Neural cell (in vitro differentiated cells): ENCODE measurements at regions not wholly inside any gene's neighbourhood (a gene's known extent, or its start where the extent isn't known, plus 50 kb on each side); places are given as distances from the start of the nearest gene placed in this dataset.

Source experiments
- H2AFZ ChIP-seq: fragments of 200-600, 300-800 bp; sonication (generic), shearing (Covaris generic); 2 replicates; pipeline ENCODE4 v1.6.0; 2014; ENCODE audit warnings: low read depth, mild to moderate bottlenecking, antibody characterized with exemption, low read length, moderate library complexity
- H3F3A ChIP-seq: fragments of 200-600 bp; shearing (Covaris generic); 2 replicates; pipeline ENCODE4 v1.6.1; 2016; ENCODE audit warnings: mild to moderate bottlenecking, moderate library complexity, mixed read lengths, antibody characterized with exemption, low read length; ENCODE audit not compliant: insufficient read depth, poor library complexity, severe bottlenecking
- H3K27ac ChIP-seq: fragments of 200-600, 300-800 bp; sonication (generic), shearing (Covaris generic); 2 replicates; pipeline ENCODE4 v1.5.1; 2014; ENCODE audit warnings: mild to moderate bottlenecking, low read length, moderate library complexity
- H3K27me3 ChIP-seq: fragments of 300-800, 200-600 bp; sonication (generic), shearing (Covaris generic); 2 replicates; pipeline ENCODE4 v1.6.0; 2014; ENCODE audit warnings: mild to moderate bottlenecking, low read depth, low read length, moderate library complexity; ENCODE audit not compliant: insufficient read depth
- H3K36me3 ChIP-seq: fragments of 300-800, 200-600 bp; sonication (generic), shearing (Covaris generic); 2 replicates; pipeline ENCODE4 v1.5.1; 2014; ENCODE audit warnings: mild to moderate bottlenecking, antibody characterized with exemption, low read length, moderate library complexity; ENCODE audit not compliant: insufficient read depth
- H3K4me2 ChIP-seq: fragments of 300-800, 200-600 bp; sonication (generic), shearing (Covaris generic); 2 replicates; pipeline ENCODE4 v1.6.0; 2014; ENCODE audit warnings: mild to moderate bottlenecking, low read length
- H3K4me3 ChIP-seq: fragments of 300-800, 200-600 bp; sonication (generic), shearing (Covaris generic); 2 replicates; pipeline ENCODE4 v1.5.1; 2014; ENCODE audit warnings: mild to moderate bottlenecking, low read length, moderate library complexity
- H3K79me2 ChIP-seq: fragments of 200-600 bp; shearing (Covaris generic); replicated peaks from 2 replicates; pipeline ENCODE4 v1.6.0; 2014; ENCODE audit warnings: mild to moderate bottlenecking, low read length, moderate library complexity; ENCODE audit not compliant: insufficient read depth
- H3K9ac ChIP-seq: fragments of 300-800, 200-600 bp; sonication (generic), shearing (Covaris generic); 2 replicates; pipeline ENCODE4 v1.6.1; 2016; ENCODE audit warnings: mild to moderate bottlenecking, low read length, mixed read lengths
- H3K9me2 ChIP-seq: fragments of 200-600 bp; shearing (Covaris generic); 2 replicates; pipeline ENCODE4 v1.6.1; 2016; ENCODE audit warnings: mild to moderate bottlenecking, low read length, mixed read lengths; ENCODE audit not compliant: insufficient read depth
- H3K9me3 ChIP-seq: fragments of 200-600, 300-800 bp; sonication (generic), shearing (Covaris generic); 2 replicates; pipeline ENCODE4 v1.6.1; 2016; ENCODE audit warnings: mild to moderate bottlenecking, mixed run types, low read length, moderate library complexity, mixed read lengths
- H4K20me1 ChIP-seq: fragments of 200-600 bp; shearing (Covaris generic); 2 replicates; pipeline ENCODE4 v1.6.1; 2016; ENCODE audit warnings: mild to moderate bottlenecking, mixed run types; ENCODE audit not compliant: insufficient read depth
- CTCF ChIP-seq: fragments of 450-650 bp; IDR thresholded peaks from 2 replicates; pipeline ENCODE4 v1.5.1; 2014; ENCODE audit warnings: antibody characterized with exemption, mild to moderate bottlenecking, moderate library complexity; ENCODE audit not compliant: poor library complexity, severe bottlenecking
- EP300 ChIP-seq: fragments of 450-650 bp; conservative IDR thresholded peaks from 2 replicates; pipeline ENCODE4 v1.6.1; 2014; ENCODE audit warnings: antibody characterized with exemption, mild to moderate bottlenecking, moderate library complexity; ENCODE audit not compliant: poor library complexity, severe bottlenecking
- EZH2 ChIP-seq: fragments of 200-600, 300-800 bp; shearing (Covaris generic), sonication (generic); IDR thresholded peaks from 2 replicates; pipeline ENCODE4 v1.6.1; 2014; ENCODE audit warnings: antibody characterized with exemption, low read length, borderline replicate concordance, mild to moderate bottlenecking; ENCODE audit not compliant: insufficient read depth, poor library complexity, severe bottlenecking
- MXI1 ChIP-seq: fragments of 450-650 bp; conservative IDR thresholded peaks from 2 replicates; pipeline ENCODE4 v1.6.1; 2014; ENCODE audit warnings: antibody characterized with exemption, mild to moderate bottlenecking; ENCODE audit not compliant: poor library complexity, severe bottlenecking
- POLR2AphosphoS5 ChIP-seq: IDR thresholded peaks from 2 replicates; pipeline ENCODE4 v1.6.1; 2012
- RAD21 ChIP-seq: fragments of 450-650 bp; conservative IDR thresholded peaks from 2 replicates; pipeline ENCODE4 v1.6.1; 2014; ENCODE audit warnings: antibody characterized with exemption, mild to moderate bottlenecking, moderate library complexity
- REST ChIP-seq: IDR thresholded peaks from 2 replicates; pipeline ENCODE4 v1.6.1; 2012; ENCODE audit warnings: borderline replicate concordance
- SMC3 ChIP-seq: fragments of 450-650 bp; conservative IDR thresholded peaks from 2 replicates; pipeline ENCODE4 v1.6.1; 2014; ENCODE audit warnings: antibody characterized with exemption, mild to moderate bottlenecking, moderate library complexity; ENCODE audit not compliant: poor library complexity
- TAF1 ChIP-seq: IDR thresholded peaks from 2 replicates; pipeline ENCODE4 v1.6.1; 2012; ENCODE audit warnings: low read depth

- Histone ChIP-seq H3K9ac (no peak overlapping the region), H3K36me3 (no peaks in the 10 kb centered on the region), H3K79me2 (no peaks in the 10 kb centered on the region), H3K9me3 (no peaks in the 10 kb centered on the region), H2AFZ (no peak overlapping the region), H3K9me2 (no peaks in the 10 kb centered on the region), H3K27ac (no peak overlapping the region), H3K4me2 (no peak overlapping the region), H3K27me3 (no peaks in the 10 kb centered on the region), H3F3A (no peaks in the 10 kb centered on the region), H3K4me3 (no peak overlapping the region), H4K20me1 (no peaks in the 10 kb centered on the region)
- TF ChIP-seq EP300 (no peak), POLR2AphosphoS5 (no peak), CTCF (no peak), MXI1 (no peak), TAF1 (no peak), REST (no peak), SMC3 (no peak), RAD21 (no peak), EZH2 (no peak)
Observed at GRCh38 chr4:147309434-147309833, 171.5 kb upstream of the EDNRA start.

DNA sequence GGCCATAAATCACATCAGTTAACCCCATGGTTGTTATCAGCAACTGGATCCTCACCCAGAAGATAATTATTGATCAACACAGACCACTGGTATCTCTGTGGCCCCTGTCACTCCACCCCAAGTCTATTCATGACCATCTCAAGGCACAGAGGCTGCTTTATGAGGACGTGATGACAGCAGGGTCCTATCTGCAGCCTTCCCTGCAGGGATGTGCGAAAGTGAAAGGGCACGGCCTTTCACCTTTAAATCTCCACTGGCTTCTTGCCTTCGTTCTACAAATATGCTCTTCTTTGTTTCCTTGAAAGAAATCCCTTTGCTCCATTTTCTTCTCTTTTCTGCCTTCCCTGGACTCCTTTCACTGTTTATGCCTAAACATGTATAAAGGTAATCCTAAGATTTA, 170.6 kb upstream of the EDNRA start:
- H3K9ac ChIP-seq: no peak overlapping the region
- no peak overlapping the region for H3K27ac ChIP-seq
- H3K9me2 ChIP-seq: no peaks in the 10 kb centered on the region
- H3K79me2 ChIP-seq: no peaks in the 10 kb centered on the region
- H3K4me3 ChIP-seq: no peak overlapping the region
- no peaks in the 10 kb centered on the region for H3K27me3 ChIP-seq
- H3K36me3 ChIP-seq: no peaks in the 10 kb centered on the region
- no peak for TF ChIP-seq SMC3
- TF ChIP-seq CTCF: no peak
- no peak for TF ChIP-seq EP300
- no peak for TF ChIP-seq MXI1
- TF ChIP-seq EZH2: no peak
- TF ChIP-seq RAD21: no peak
- no peak for TF ChIP-seq REST
- no peak for TF ChIP-seq TAF1
- no peak for TF ChIP-seq POLR2AphosphoS5
- no peak overlapping the region for H3K4me2 ChIP-seq
- no peaks in the 10 kb centered on the region for H4K20me1 ChIP-seq
- no peaks in the 10 kb centered on the region for H3F3A ChIP-seq
- H2AFZ ChIP-seq: no peak overlapping the region
- H3K9me3 ChIP-seq: no peaks in the 10 kb centered on the region
